ENCODE measurements at regions not wholly inside any gene's neighbourhood (a gene's known extent, or its start where the extent isn't known, plus 50 kb on each side); places are given as distances from the start of the nearest gene placed in this dataset.

GRCh38 chr2:9757501-9758264, 85.6 kb upstream of the TAF1B start (continued):
- TF ChIP-seq USF2 (CRISPR knock-in tag; IDR thresholded peaks at IDR 0.05) (no peak), FOXK1 (CRISPR knock-in tag; IDR thresholded peaks at IDR 0.05) (no peak), MXD4 (CRISPR knock-in tag; IDR thresholded peaks at IDR 0.05; ENCODE audit: borderline replicate concordance) (no peak), E2F1 (CRISPR knock-in tag; IDR thresholded peaks at IDR 0.05) (no peak), CBFB (CRISPR knock-in tag; IDR thresholded peaks at IDR 0.05; ENCODE audit: low read depth) (no peak), GTF2I (CRISPR knock-in tag; conservative IDR thresholded peaks at IDR 0.05) (no peak), ZNF232 (CRISPR knock-in tag; IDR thresholded peaks at IDR 0.05) (no peak)

- ATAC-seq (no peak), DNase-seq (ENCODE audit: low spot score) (no peak)
- no peaks in the 10 kb centered on the region for H3K36me3 Mint-ChIP-seq
- no peak overlapping the region for H3K27ac Mint-ChIP-seq
- no peak overlapping the region for H3K4me3 Mint-ChIP-seq
- POLR2A ChIA-PET, result no interaction called here
- H3K4me1 Mint-ChIP-seq, result peaks cover 27% of the 10 kb centered on the region
- no peaks in the 10 kb centered on the region for H3K9me3 Mint-ChIP-seq
- CTCF ChIA-PET, result interaction anchor here (1.3 to 6.5 kb wide), 4 partner anchors 11 to 19 kb away, joined by 3 to 82 read pairs (median 4); no protein-coding TSS in a partner anchor
- no peak for TF ChIP-seq FOXP4 (CRISPR knock-in tag; IDR thresholded peaks at IDR 0.05)
- TF ChIP-seq GTF2I (CRISPR knock-in tag; conservative IDR thresholded peaks at IDR 0.05), result no peak
- no peak for TF ChIP-seq ETV6 (CRISPR knock-in tag; IDR thresholded peaks at IDR 0.05)
- no peak for TF ChIP-seq NFATC4 (CRISPR knock-in tag; IDR thresholded peaks at IDR 0.05)
- no peak for TF ChIP-seq MAX (CRISPR knock-in tag; IDR thresholded peaks at IDR 0.05)
- no peak for TF ChIP-seq HMGXB4 (CRISPR knock-in tag; IDR thresholded peaks at IDR 0.05)
- no peak for TF ChIP-seq ZNF121 (CRISPR knock-in tag; IDR thresholded peaks at IDR 0.05)
- H3K27me3 Mint-ChIP-seq (ENCODE audit: low read depth), result peaks cover 5% of the 10 kb centered on the region; the same call in 1 of the 2 replicates
Observed at GRCh38 chr2:9758741-9759140, 84.5 kb upstream of the TAF1B start.

- Mint-ChIP-seq H3K27ac (no peak overlapping the region), H3K36me3 (no peaks in the 10 kb centered on the region), H3K27me3 (ENCODE audit: low read depth) (peaks cover 5% of the 10 kb centered on the region; the same call in 1 of the 2 replicates), H3K4me3 (no peak overlapping the region), H3K4me1 (peaks cover 20% of the 10 kb centered on the region), H3K9me3 (no peaks in the 10 kb centered on the region)
- POLR2A ChIA-PET, result no interaction called here
- ATAC-seq (no peak), DNase-seq (ENCODE audit: low spot score) (no peak)
- CTCF ChIA-PET, result interaction anchor here (1.2 to 6.5 kb wide), 3 partner anchors 10 to 18 kb away, joined by 3 to 82 read pairs (median 3); no protein-coding TSS in a partner anchor
- no peak for TF ChIP-seq FOXJ3 (CRISPR knock-in tag; IDR thresholded peaks at IDR 0.05; ENCODE audit: borderline replicate concordance)
- no peak for TF ChIP-seq TCF7 (CRISPR knock-in tag; IDR thresholded peaks at IDR 0.05; ENCODE audit: low read depth)
- no peak for TF ChIP-seq ZBTB21 (CRISPR knock-in tag; IDR thresholded peaks at IDR 0.05; ENCODE audit: borderline replicate concordance)
- TF ChIP-seq ATF3 (CRISPR knock-in tag; conservative IDR thresholded peaks at IDR 0.05), result no peak
- no peak for TF ChIP-seq HMGXB4 (CRISPR knock-in tag; IDR thresholded peaks at IDR 0.05)
- TF ChIP-seq USF1 (CRISPR knock-in tag; IDR thresholded peaks at IDR 0.05), result no peak
Observed at GRCh38 chr2:9760069-9760901, 83.0 kb upstream of the TAF1B start.

Measured in WTC11 (cell line).